PFSK-1 (cell line): ENCODE measurements at regions not wholly inside any gene's neighbourhood (a gene's known extent, or its start where the extent isn't known, plus 50 kb on each side); places are given as distances from the start of the nearest gene placed in this dataset.

Experiments
- POLR2AphosphoS5 ChIP-seq: IDR thresholded peaks from 2 replicates; pipeline ENCODE4 v1.6.1; 2012; ENCODE audit warnings: low read depth, mild to moderate bottlenecking, control low read depth, low read length, moderate library complexity
- SIN3A ChIP-seq: IDR thresholded peaks from 2 replicates; pipeline ENCODE4 v1.6.1; 2012; ENCODE audit warnings: mild to moderate bottlenecking, low read length, moderate library complexity, borderline replicate concordance; ENCODE audit not compliant: insufficient read depth
- TAF1 ChIP-seq: IDR thresholded peaks from 2 replicates; pipeline ENCODE4 v1.6.1; 2012; ENCODE audit warnings: low read length, control low read depth, borderline replicate concordance; ENCODE audit not compliant: insufficient read depth
- TF ChIP-seq, protein P1 (sequence below), 2 experiments: IDR thresholded peaks; 2 replicates each; pipeline versions ENCODE4 v1.6.1 to v1.8.0; 2011 to 2012; ENCODE audit warnings: low read depth in 2 of 2, low read length in 2 of 2, control low read depth in 1 of 2, inconsistent platforms in 1 of 2, mild to moderate bottlenecking in 1 of 2, moderate library complexity in 1 of 2; ENCODE audit not compliant: insufficient read depth in 1 of 2

DNA sequence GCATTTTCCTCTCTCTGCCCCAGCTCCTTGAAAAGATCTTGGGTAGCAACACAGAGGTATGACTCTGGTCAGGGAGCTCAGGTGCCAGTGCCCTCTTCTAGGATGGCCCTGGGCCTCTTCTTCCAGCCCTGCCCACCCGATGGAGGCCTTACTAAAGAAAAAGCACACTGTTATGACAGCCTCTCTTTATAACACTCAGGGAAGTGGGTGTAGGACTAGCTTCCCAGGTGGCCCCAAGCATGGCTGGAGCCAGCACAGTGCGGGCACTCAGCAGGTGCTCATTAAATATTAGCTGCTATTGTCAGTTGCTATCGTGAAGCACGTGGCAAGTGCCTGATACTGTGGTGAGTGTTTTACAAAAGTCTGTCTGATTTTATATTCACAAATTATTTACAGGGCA lies 127.2 kb upstream of the B3GAT1 start:
- TF ChIP-seq, protein P1, sequence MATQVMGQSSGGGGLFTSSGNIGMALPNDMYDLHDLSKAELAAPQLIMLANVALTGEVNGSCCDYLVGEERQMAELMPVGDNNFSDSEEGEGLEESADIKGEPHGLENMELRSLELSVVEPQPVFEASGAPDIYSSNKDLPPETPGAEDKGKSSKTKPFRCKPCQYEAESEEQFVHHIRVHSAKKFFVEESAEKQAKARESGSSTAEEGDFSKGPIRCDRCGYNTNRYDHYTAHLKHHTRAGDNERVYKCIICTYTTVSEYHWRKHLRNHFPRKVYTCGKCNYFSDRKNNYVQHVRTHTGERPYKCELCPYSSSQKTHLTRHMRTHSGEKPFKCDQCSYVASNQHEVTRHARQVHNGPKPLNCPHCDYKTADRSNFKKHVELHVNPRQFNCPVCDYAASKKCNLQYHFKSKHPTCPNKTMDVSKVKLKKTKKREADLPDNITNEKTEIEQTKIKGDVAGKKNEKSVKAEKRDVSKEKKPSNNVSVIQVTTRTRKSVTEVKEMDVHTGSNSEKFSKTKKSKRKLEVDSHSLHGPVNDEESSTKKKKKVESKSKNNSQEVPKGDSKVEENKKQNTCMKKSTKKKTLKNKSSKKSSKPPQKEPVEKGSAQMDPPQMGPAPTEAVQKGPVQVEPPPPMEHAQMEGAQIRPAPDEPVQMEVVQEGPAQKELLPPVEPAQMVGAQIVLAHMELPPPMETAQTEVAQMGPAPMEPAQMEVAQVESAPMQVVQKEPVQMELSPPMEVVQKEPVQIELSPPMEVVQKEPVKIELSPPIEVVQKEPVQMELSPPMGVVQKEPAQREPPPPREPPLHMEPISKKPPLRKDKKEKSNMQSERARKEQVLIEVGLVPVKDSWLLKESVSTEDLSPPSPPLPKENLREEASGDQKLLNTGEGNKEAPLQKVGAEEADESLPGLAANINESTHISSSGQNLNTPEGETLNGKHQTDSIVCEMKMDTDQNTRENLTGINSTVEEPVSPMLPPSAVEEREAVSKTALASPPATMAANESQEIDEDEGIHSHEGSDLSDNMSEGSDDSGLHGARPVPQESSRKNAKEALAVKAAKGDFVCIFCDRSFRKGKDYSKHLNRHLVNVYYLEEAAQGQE (IDR thresholded peaks at IDR 0.05; ENCODE audit: insufficient read depth in 1 of 2, low read depth in 2 of 2, low read length in 2 of 2): no peak
- no peak for TF ChIP-seq POLR2AphosphoS5
- TF ChIP-seq TAF1: no peak
- no peak for TF ChIP-seq SIN3A
